ENCODE measurements at regions not wholly inside any gene's neighbourhood (a gene's known extent, or its start where the extent isn't known, plus 50 kb on each side); places are given as distances from the start of the nearest gene placed in this dataset.
"Not testable (repeated sequence)": the region's sequence is repeated elsewhere in the genome, so short reads cannot be mapped to it uniquely, and the experiment has no call there.

- not testable (repeated sequence) for H3K36me3 Mint-ChIP-seq (ENCODE audit: insufficient read depth in 2 of 2); ATAC-seq (replicated peaks in 1 of 2); H3K4me1 Mint-ChIP-seq (ENCODE audit: low read depth); H3K4me3 Mint-ChIP-seq; DNase-seq; H3K27ac Mint-ChIP-seq; H3K27me3 Mint-ChIP-seq (ENCODE audit: low read depth); H3K9me3 Mint-ChIP-seq
Measured at GRCh38 chr2:91602860-91603259, 2911.4 kb downstream of the RPIA start.

GRCh38 chr2:91603996-91604395 lies 2912.5 kb downstream of the RPIA start:
- not testable (repeated sequence) for H3K9me3 Mint-ChIP-seq; H3K4me3 Mint-ChIP-seq; H3K27me3 Mint-ChIP-seq (ENCODE audit: low read depth)

DNA sequence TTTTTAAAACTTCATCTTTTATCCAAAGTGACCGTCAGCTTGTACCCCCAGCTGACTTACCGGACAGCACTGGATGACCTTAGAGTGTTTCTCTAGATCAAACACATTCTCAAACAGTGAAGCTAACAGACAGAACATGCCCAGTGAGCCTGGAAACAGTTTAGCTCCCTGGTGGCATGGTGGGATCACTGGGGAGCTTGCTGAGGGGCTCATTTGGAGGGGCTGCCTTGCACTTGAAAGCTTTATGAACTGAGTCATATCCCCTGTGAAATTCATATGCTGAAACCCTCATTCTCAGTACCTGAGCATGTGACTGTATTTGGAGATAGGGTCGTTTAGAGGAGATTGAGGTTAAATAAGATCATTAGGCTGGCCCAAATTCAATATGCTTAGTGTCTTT lies 2913.2 kb downstream of the RPIA start:
- not testable (repeated sequence) for ATAC-seq (replicated peaks in 1 of 2); DNase-seq; H3K4me1 Mint-ChIP-seq (ENCODE audit: low read depth); H3K9me3 Mint-ChIP-seq; H3K4me3 Mint-ChIP-seq; H3K27me3 Mint-ChIP-seq (ENCODE audit: low read depth); H3K36me3 Mint-ChIP-seq (ENCODE audit: insufficient read depth in 2 of 2); H3K27ac Mint-ChIP-seq

More at GRCh38 chr2:91603996-91604395, 2912.5 kb downstream of the RPIA start:
- DNase-seq; H3K27ac Mint-ChIP-seq; H3K4me1 Mint-ChIP-seq (ENCODE audit: low read depth); H3K36me3 Mint-ChIP-seq (ENCODE audit: insufficient read depth in 2 of 2); ATAC-seq (replicated peaks in 1 of 2): not testable (repeated sequence)

DNA sequence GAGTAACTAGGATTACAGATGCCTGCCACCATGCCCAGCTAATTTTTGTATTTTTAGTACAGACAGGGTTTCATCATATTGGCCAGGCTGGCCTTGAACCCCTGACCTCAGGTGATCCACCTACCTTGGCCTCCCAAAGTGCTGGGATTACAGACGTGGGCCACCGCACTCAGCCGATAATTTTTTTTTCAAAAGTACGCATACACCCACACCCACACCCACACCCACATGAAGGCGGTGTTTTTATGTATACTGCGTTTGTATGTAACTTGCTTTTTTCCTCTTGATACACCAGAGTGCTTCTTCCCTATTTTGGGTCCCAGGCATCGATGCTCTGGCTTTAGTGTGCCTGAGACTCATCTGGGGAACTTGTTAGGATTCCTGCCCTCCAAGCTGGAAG lies 2932.3 kb downstream of the RPIA start:
- not testable (repeated sequence) for H3K36me3 Mint-ChIP-seq (ENCODE audit: insufficient read depth in 2 of 2); H3K4me3 Mint-ChIP-seq; DNase-seq; H3K9me3 Mint-ChIP-seq; H3K27ac Mint-ChIP-seq; H3K27me3 Mint-ChIP-seq (ENCODE audit: low read depth); ATAC-seq (replicated peaks in 1 of 2); H3K4me1 Mint-ChIP-seq (ENCODE audit: low read depth)

DNA sequence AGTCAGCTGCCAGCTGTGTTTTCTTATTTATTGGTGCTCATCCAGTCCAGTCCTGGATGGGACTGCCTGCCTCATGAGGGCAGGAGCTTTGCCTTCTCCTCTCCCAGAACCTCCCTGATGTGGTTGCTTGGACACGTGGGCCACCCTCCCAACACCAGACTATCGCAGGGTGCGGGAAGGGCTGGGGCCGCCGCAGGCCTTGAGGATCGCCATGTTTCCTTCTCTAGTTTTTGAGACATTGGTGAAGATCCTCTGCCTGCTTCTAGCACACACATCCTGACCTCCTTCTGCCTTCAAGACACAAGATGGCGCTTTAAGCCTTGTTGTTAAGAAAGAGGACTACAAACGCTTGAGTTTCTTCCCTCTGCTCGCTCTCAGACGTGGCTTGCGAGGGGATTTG lies 2937.0 kb downstream of the RPIA start:
- H3K4me1 Mint-ChIP-seq (ENCODE audit: low read depth); ATAC-seq (replicated peaks in 1 of 2); H3K27me3 Mint-ChIP-seq (ENCODE audit: low read depth); H3K4me3 Mint-ChIP-seq; DNase-seq; H3K36me3 Mint-ChIP-seq (ENCODE audit: insufficient read depth in 2 of 2); H3K9me3 Mint-ChIP-seq; H3K27ac Mint-ChIP-seq: not testable (repeated sequence)

- not testable (repeated sequence) for H3K4me3 Mint-ChIP-seq; H3K27ac Mint-ChIP-seq; H3K27me3 Mint-ChIP-seq (ENCODE audit: low read depth); ATAC-seq (replicated peaks in 1 of 2); DNase-seq; H3K9me3 Mint-ChIP-seq; H3K36me3 Mint-ChIP-seq (ENCODE audit: insufficient read depth in 2 of 2); H3K4me1 Mint-ChIP-seq (ENCODE audit: low read depth)
Measured at GRCh38 chr2:91657193-91657592, 2965.7 kb downstream of the RPIA start.

- not testable (repeated sequence) for H3K27me3 Mint-ChIP-seq (ENCODE audit: low read depth)
Measured at GRCh38 chr2:91658336-91658735, 2966.9 kb downstream of the RPIA start.

GRCh38 chr2:91659189-91659916 lies 2967.9 kb downstream of the RPIA start:
- H3K4me1 Mint-ChIP-seq (ENCODE audit: low read depth); ATAC-seq (replicated peaks in 1 of 2); DNase-seq; H3K27ac Mint-ChIP-seq; H3K27me3 Mint-ChIP-seq (ENCODE audit: low read depth); H3K4me3 Mint-ChIP-seq; H3K36me3 Mint-ChIP-seq (ENCODE audit: insufficient read depth in 2 of 2); H3K9me3 Mint-ChIP-seq: not testable (repeated sequence)

More at GRCh38 chr2:91658336-91658735, 2966.9 kb downstream of the RPIA start:
- not testable (repeated sequence) for DNase-seq; ATAC-seq (replicated peaks in 1 of 2); H3K4me3 Mint-ChIP-seq; H3K4me1 Mint-ChIP-seq (ENCODE audit: low read depth); H3K27ac Mint-ChIP-seq; H3K36me3 Mint-ChIP-seq (ENCODE audit: insufficient read depth in 2 of 2); H3K9me3 Mint-ChIP-seq

DNA sequence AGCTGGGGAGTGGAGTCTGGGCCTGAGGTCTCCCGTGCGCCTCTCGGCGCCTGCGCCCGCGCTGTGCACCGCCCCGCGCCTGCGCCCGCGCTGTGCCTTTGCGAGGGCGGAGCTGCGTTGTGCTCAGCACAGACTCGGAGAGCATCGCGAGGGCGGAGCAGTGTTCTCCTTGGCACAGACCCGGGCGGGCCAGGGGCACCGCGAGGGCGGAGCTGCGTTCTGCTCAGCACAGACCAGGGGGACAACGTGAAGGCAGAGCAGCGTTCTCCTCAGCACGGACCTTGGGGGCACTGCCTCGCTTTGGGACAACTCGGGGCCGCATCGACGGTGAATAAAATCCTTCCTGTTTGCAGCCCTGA lies 2968.4 kb downstream of the RPIA start:
- H3K4me1 Mint-ChIP-seq (ENCODE audit: low read depth); H3K27me3 Mint-ChIP-seq (ENCODE audit: low read depth); H3K9me3 Mint-ChIP-seq; H3K36me3 Mint-ChIP-seq (ENCODE audit: insufficient read depth in 2 of 2); H3K27ac Mint-ChIP-seq: not testable (repeated sequence)
- DNase-seq (peak; percentile 0 to 2), ATAC-seq (replicated peaks in 1 of 2) (peak; percentile 99)
- peak overlapping the region; percentile 39 to 47 for H3K4me3 Mint-ChIP-seq

DNA sequence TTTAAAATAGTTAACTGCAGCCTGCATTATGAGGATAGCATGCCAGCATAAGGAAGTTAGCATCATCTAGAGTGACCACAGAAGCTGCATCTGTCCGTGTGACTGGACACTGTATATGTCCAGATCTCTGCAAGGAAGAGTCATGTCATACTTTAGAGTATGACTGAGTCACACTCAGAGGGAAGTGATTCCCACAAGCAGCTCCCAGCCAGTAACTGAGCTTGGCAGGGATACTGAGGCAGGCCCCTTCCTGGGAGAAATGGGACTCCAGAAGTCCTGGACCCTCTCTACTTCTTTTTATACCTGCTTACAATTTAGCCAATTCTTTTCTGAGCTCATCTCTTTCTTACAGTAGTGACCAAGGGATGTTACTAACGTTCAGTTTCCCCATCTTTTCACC lies 2975.9 kb downstream of the RPIA start:
- DNase-seq; H3K4me3 Mint-ChIP-seq; H3K4me1 Mint-ChIP-seq (ENCODE audit: low read depth); H3K27me3 Mint-ChIP-seq (ENCODE audit: low read depth); H3K9me3 Mint-ChIP-seq; H3K27ac Mint-ChIP-seq; H3K36me3 Mint-ChIP-seq (ENCODE audit: insufficient read depth in 2 of 2); ATAC-seq (replicated peaks in 1 of 2): not testable (repeated sequence)

DNA sequence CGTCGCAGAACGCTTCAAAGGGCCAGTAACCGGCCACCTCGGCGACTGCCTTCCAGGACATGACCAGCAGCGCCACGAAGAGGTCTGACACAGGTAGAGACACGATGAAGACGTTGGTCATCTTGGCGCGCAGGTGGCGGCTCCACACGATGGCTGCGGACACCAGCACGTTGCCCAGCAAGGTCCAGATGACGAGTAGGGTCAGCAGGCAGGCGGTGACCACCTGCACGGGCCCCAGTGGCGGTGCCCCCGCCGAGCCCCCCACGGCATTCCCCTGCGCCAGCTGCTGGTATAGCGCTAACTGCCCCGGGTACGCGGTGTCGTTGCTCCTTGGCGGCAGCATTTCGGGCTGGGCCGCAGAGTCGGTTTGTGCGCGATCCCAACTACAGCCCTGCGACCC lies 2994.1 kb downstream of the RPIA start:
- not testable (repeated sequence) for DNase-seq; H3K36me3 Mint-ChIP-seq (ENCODE audit: insufficient read depth in 2 of 2); H3K27ac Mint-ChIP-seq; ATAC-seq (replicated peaks in 1 of 2); H3K4me3 Mint-ChIP-seq; H3K4me1 Mint-ChIP-seq (ENCODE audit: low read depth); H3K9me3 Mint-ChIP-seq; H3K27me3 Mint-ChIP-seq (ENCODE audit: low read depth)

- ATAC-seq (replicated peaks in 1 of 2); H3K4me1 Mint-ChIP-seq (ENCODE audit: low read depth); H3K27me3 Mint-ChIP-seq (ENCODE audit: low read depth); H3K9me3 Mint-ChIP-seq; H3K27ac Mint-ChIP-seq; DNase-seq; H3K36me3 Mint-ChIP-seq (ENCODE audit: insufficient read depth in 2 of 2); H3K4me3 Mint-ChIP-seq: not testable (repeated sequence)
Measured at GRCh38 chr2:91686046-91686445, 2994.6 kb downstream of the RPIA start.
